ENCODE measurements at regions not wholly inside any gene's neighbourhood (a gene's known extent, or its start where the extent isn't known, plus 50 kb on each side); places are given as distances from the start of the nearest gene placed in this dataset.
A peak's percentile ranks its signal among the peaks of the same experiment; 100 is the strongest.

- CTCF ChIA-PET, result no interaction called here
- no peaks in the 10 kb centered on the region for H3K79me2 ChIP-seq (ENCODE audit: low read length)
- ATAC-seq (no peak), DNase-seq (no peak)
- no peak overlapping the region for H3K9ac ChIP-seq (ENCODE audit: low read length)
- no peaks in the 10 kb centered on the region for H3K27me3 ChIP-seq (ENCODE audit: low read length)
- BruUV-seq (replicated peaks), result no TSS peak
- H3K9me3 ChIP-seq (ENCODE audit: low read length), result no peaks in the 10 kb centered on the region
- H3K4me1 ChIP-seq (ENCODE audit: insufficient read depth, low read length), result no peaks in the 10 kb centered on the region
- intact Hi-C loops (cut with micrococcal nuclease), result no loop called here
- no peak overlapping the region for H3K4me2 ChIP-seq (ENCODE audit: low read length)
- H3F3A ChIP-seq (ENCODE audit: low read length, unreplicated experiment), result no peaks in the 10 kb centered on the region
- H3K27ac ChIP-seq (ENCODE audit: low read length), result no peak overlapping the region
- no peak overlapping the region for H3K4me3 ChIP-seq (ENCODE audit: low read length)
- TF ChIP-seq CTCF (conservative IDR thresholded peaks at IDR 0.05; ENCODE audit: low read depth, low read length) (no peak), EZH2 (IDR thresholded peaks at IDR 0.05; ENCODE audit: low read length, unreplicated experiment) (no peak), EZH2phosphoT487 (IDR thresholded peaks at IDR 0.05; ENCODE audit: borderline replicate concordance, low read length) (no peak)
- H3K36me3 ChIP-seq (ENCODE audit: low read depth, low read length), result no peaks in the 10 kb centered on the region
- H3K9me2 ChIP-seq (replicated peaks; ENCODE audit: low read length), result no peaks in the 10 kb centered on the region
- no peaks in the 10 kb centered on the region for H4K20me1 ChIP-seq (ENCODE audit: low read length)
- H2AFZ ChIP-seq (ENCODE audit: low read length), result no peak overlapping the region
- POLR2A ChIA-PET (ENCODE audit: unreplicated experiment), result no interaction called here
These were observed 121.3 kb downstream of the IDS start for GRCh38 chrX:149383852-149384251.

GRCh38 chrX:149374751-149375150, 130.4 kb downstream of the IDS start:
- Histone ChIP-seq H3K79me2 (ENCODE audit: low read length) (no peaks in the 10 kb centered on the region), H4K20me1 (ENCODE audit: low read length) (no peaks in the 10 kb centered on the region), H3K4me1 (ENCODE audit: insufficient read depth, low read length) (no peaks in the 10 kb centered on the region), H3K27ac (ENCODE audit: low read length) (no peak overlapping the region), H3K9me3 (ENCODE audit: low read length) (no peaks in the 10 kb centered on the region), H3K4me2 (ENCODE audit: low read length) (no peak overlapping the region), H2AFZ (ENCODE audit: low read length) (no peak overlapping the region), H3K36me3 (ENCODE audit: low read depth, low read length) (no peaks in the 10 kb centered on the region), H3K4me3 (ENCODE audit: low read length) (no peak overlapping the region), H3F3A (ENCODE audit: low read length, unreplicated experiment) (no peaks in the 10 kb centered on the region), H3K27me3 (ENCODE audit: low read length) (no peaks in the 10 kb centered on the region), H3K9ac (ENCODE audit: low read length) (no peak overlapping the region), H3K9me2 (replicated peaks; ENCODE audit: low read length) (no peaks in the 10 kb centered on the region)
- intact Hi-C loops (cut with micrococcal nuclease), result no loop called here
- ChIA-PET CTCF (no interaction called here), POLR2A (ENCODE audit: unreplicated experiment) (no interaction called here)
- ATAC-seq (no peak), DNase-seq (peak; percentile 10)
- TF ChIP-seq EZH2 (IDR thresholded peaks at IDR 0.05; ENCODE audit: low read length, unreplicated experiment) (no peak), EZH2phosphoT487 (IDR thresholded peaks at IDR 0.05; ENCODE audit: borderline replicate concordance, low read length) (no peak), CTCF (conservative IDR thresholded peaks at IDR 0.05; ENCODE audit: low read depth, low read length) (no peak)
- no TSS peak for BruUV-seq (replicated peaks)

- CTCF ChIA-PET, result no interaction called here
- BruUV-seq (replicated peaks), result no TSS peak
- no peak for ATAC-seq
These were observed 132.2 kb downstream of the IDS start for GRCh38 chrX:149372866-149373265.

More at GRCh38 chrX:149372866-149373265, 132.2 kb downstream of the IDS start:
- Histone ChIP-seq H3K4me1 (ENCODE audit: insufficient read depth, low read length) (no peaks in the 10 kb centered on the region), H3K9ac (ENCODE audit: low read length) (no peak overlapping the region), H3K79me2 (ENCODE audit: low read length) (no peaks in the 10 kb centered on the region), H3F3A (ENCODE audit: low read length, unreplicated experiment) (no peaks in the 10 kb centered on the region), H2AFZ (ENCODE audit: low read length) (no peak overlapping the region), H3K36me3 (ENCODE audit: low read depth, low read length) (no peaks in the 10 kb centered on the region), H4K20me1 (ENCODE audit: low read length) (no peaks in the 10 kb centered on the region), H3K9me2 (replicated peaks; ENCODE audit: low read length) (no peaks in the 10 kb centered on the region), H3K27ac (ENCODE audit: low read length) (no peak overlapping the region), H3K4me2 (ENCODE audit: low read length) (no peak overlapping the region), H3K27me3 (ENCODE audit: low read length) (no peaks in the 10 kb centered on the region), H3K4me3 (ENCODE audit: low read length) (no peak overlapping the region), H3K9me3 (ENCODE audit: low read length) (no peaks in the 10 kb centered on the region)
- intact Hi-C loops (cut with micrococcal nuclease), result no loop called here
- TF ChIP-seq EZH2 (IDR thresholded peaks at IDR 0.05; ENCODE audit: low read length, unreplicated experiment) (no peak), CTCF (conservative IDR thresholded peaks at IDR 0.05; ENCODE audit: low read depth, low read length) (no peak), EZH2phosphoT487 (IDR thresholded peaks at IDR 0.05; ENCODE audit: borderline replicate concordance, low read length) (no peak)
- DNase-seq, result peak; percentile 15
- POLR2A ChIA-PET (ENCODE audit: unreplicated experiment), result no interaction called here
